Spleen (tissue), 11 donors: ENCODE measurements at regions not wholly inside any gene's neighbourhood (a gene's known extent, or its start where the extent isn't known, plus 50 kb on each side); places are given as distances from the start of the nearest gene placed in this dataset.
"Not testable (repeated sequence)": the region's sequence is repeated elsewhere in the genome, so short reads cannot be mapped to it uniquely, and the experiment has no call there.

Experiments
- DNase-seq: peaks from one replicate; pipeline ENCODE4 v3.0.0-alpha.2; 2020
- H3K27ac ChIP-seq, 8 donors: fragments of 200-600 bp; sonication (generic) in 7 of 8; 1 replicate in 4 of 8; 2 replicates in 4 of 8; pipeline versions ENCODE4 v1.5.0 to v1.8.0; 2016 to 2021; ENCODE audit warnings: inconsistent platforms in 4 of 8, mild to moderate bottlenecking in 4 of 8, moderate library complexity in 1 of 8
- H3K27me3 ChIP-seq, 7 donors: fragments of 200-600 bp; sonication (generic) in 6 of 7; replicated peaks in 1 of 7; 1 replicate in 4 of 7; 2 replicates in 3 of 7; pipeline versions ENCODE4 v1.5.0 to v1.8.0; 2016 to 2021; ENCODE audit warnings: inconsistent platforms in 3 of 7, mild to moderate bottlenecking in 1 of 7
- H3K36me3 ChIP-seq, 6 donors: fragments of 200-600 bp; sonication (generic) in 5 of 6; 1 replicate in 4 of 6; 2 replicates in 2 of 6; pipeline versions ENCODE4 v1.5.0 to v1.8.0; 2016 to 2021; ENCODE audit warnings: inconsistent platforms in 2 of 6
- H3K4me1 ChIP-seq, 6 donors: fragments of 200-600 bp; sonication (generic) in 5 of 6; 1 replicate in 3 of 6; 2 replicates in 3 of 6; pipeline versions ENCODE4 v1.5.0 to v1.8.0; 2016 to 2021; ENCODE audit warnings: inconsistent platforms in 3 of 6
- H3K4me3 ChIP-seq, 8 donors: fragments of 200-600 bp; sonication (generic) in 7 of 8; 1 replicate in 4 of 8; 2 replicates in 4 of 8; pipeline versions ENCODE4 v1.5.0 to v1.8.0; 2016 to 2021; ENCODE audit warnings: inconsistent platforms in 4 of 8, mild to moderate bottlenecking in 4 of 8, moderate library complexity in 2 of 8
- H3K9me3 ChIP-seq, 8 donors: fragments of 200-600 bp; sonication (generic) in 7 of 8; 1 replicate in 4 of 8; 2 replicates in 4 of 8; pipeline versions ENCODE4 v1.5.0 to v1.8.0; 2016 to 2021; ENCODE audit warnings: inconsistent platforms in 4 of 8
- POLR2A ChIP-seq, 3 donors: fragments of 450-650 bp; IDR thresholded peaks; one replicate each; pipeline ENCODE4 v1.5.1; 2017; ENCODE audit warnings: antibody characterized with exemption in 3 of 3, mild to moderate bottlenecking in 1 of 3
- POLR2AphosphoS5 ChIP-seq, 3 donors: sonication (generic); formaldehyde crosslinking; IDR thresholded peaks; one replicate each; pipeline ENCODE4 v1.5.1; 2017; ENCODE audit warnings: antibody characterized with exemption in 3 of 3
- WGBS, 5 donors: extraction: QIAGEN DNeasy Blood & Tissue Kit in 3 of 5; methylation state at CpG; one replicate each; pipeline versions ENCODE4 v1.1.5 to v1.1.7; 2013 to 2018; 5-methylcytosine and 5-hydroxymethylcytosine counted together
- intact Hi-C: fragments of 100-400 bp; cut with DNase I; formaldehyde crosslinking; loops from one replicate; pipeline ENCODE4 v1.15.0; 2023; ENCODE audit warnings: low total_unique reads
- TF ChIP-seq, protein P1 (sequence below), 11 experiments: fragments of 200-600 bp in 7 of 11; fragments of 450-650 bp in 4 of 11; sonication (generic) in 4 of 11; IDR thresholded peaks in 8 of 11; conservative IDR thresholded peaks in 3 of 11; 1 replicate in 7 of 11; 2 replicates in 4 of 11; pipeline versions ENCODE4 v1.4.0 to v1.8.0; 2016 to 2021; ENCODE audit warnings: antibody characterized with exemption in 11 of 11, inconsistent platforms in 4 of 11, mild to moderate bottlenecking in 1 of 11
- donor health status: healthy with polysubstance abuse.
- donor health status: DM: no; HTN: no; CAD: no; lungs with moderate emphysema.
- donor health status: DM: no; HTN: no; CAD: no.
- donor health status: Bipolar disorder and iron deficiency.
- donor health status: healthy.
- donor health status: DM: no; HTN: no; CAD: no.
- donor health status: DM: yes; HTN: yes; CAD: no.

DNA sequence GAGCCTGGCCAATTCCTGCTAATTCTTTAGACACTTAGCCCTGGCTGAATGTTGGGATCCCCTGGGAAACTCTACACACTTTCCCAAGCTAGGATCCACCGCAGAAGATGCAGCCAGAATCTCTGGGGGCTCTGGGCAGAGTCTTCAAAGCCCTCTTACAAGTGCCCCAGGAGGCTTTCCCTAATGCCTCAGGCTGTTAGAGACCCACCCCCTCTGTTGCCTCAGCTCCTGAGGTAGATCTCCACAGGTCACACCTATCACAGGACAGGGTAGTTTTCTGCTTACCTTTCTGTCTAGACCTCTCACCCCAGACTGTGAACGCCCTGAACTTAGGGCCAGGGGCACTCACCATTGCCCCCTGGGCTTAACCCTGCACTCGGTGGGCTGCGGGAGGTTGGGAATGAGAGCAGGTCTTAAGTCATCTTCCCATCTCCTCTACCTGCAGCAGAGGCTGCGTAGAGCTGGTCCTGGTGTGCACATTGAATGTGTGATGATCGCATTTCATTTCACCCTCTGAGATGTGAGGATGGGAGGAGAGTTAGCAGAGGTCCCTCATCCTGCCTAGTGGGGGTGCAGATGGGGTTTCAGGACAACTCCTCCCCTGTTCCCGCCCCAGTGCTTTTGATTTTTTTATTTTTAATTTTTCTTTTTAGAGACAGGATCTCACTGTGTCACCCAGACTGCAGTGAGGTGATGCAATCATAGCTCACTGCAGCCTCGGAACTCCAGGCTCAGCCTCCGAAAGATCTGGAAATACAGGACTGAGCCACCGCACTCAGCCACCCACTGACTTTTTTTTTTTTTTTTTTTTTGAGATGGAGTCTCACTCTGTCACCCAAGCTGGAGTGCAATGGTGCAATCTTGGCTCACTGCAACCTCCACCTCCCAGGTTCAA is 89.0 kb upstream of the LHX1 start:
- intact Hi-C loops: no loop called here
- H3K36me3 ChIP-seq: no peaks in the 10 kb centered on the region
- peaks cover 0 to 48% (median 9%) of the 10 kb centered on the region in 7 donors for H3K27me3 ChIP-seq
- no peaks in the 10 kb centered on the region for H3K9me3 ChIP-seq
- DNase-seq: peak; percentile 3
- H3K27ac ChIP-seq: no peak overlapping the region
- peaks cover 0 to 19% (median 5%) of the 10 kb centered on the region in 6 donors for H3K4me1 ChIP-seq
- no peak overlapping the region for H3K4me3 ChIP-seq
- TF ChIP-seq POLR2AphosphoS5 (IDR thresholded peaks at IDR 0.05) (no peak), POLR2A (IDR thresholded peaks at IDR 0.05) (no peak)
- TF ChIP-seq, protein P1, sequence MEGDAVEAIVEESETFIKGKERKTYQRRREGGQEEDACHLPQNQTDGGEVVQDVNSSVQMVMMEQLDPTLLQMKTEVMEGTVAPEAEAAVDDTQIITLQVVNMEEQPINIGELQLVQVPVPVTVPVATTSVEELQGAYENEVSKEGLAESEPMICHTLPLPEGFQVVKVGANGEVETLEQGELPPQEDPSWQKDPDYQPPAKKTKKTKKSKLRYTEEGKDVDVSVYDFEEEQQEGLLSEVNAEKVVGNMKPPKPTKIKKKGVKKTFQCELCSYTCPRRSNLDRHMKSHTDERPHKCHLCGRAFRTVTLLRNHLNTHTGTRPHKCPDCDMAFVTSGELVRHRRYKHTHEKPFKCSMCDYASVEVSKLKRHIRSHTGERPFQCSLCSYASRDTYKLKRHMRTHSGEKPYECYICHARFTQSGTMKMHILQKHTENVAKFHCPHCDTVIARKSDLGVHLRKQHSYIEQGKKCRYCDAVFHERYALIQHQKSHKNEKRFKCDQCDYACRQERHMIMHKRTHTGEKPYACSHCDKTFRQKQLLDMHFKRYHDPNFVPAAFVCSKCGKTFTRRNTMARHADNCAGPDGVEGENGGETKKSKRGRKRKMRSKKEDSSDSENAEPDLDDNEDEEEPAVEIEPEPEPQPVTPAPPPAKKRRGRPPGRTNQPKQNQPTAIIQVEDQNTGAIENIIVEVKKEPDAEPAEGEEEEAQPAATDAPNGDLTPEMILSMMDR (IDR thresholded peaks at IDR 0.05 in 8 of 11, conservative IDR thresholded peaks at IDR 0.05 in 3 of 11): no peak
- 80 to 89% (median 87%) methylated on average over 10 of the region's 10 CpGs for WGBS, 5 donors

GRCh38 chr17:36849020-36849419 is 88.3 kb upstream of the LHX1 start:
- H3K27ac ChIP-seq, H3K9me3 ChIP-seq, H3K4me3 ChIP-seq, DNase-seq, H3K36me3 ChIP-seq, intact Hi-C loops: not testable (repeated sequence)
- peaks cover 0 to 40% (median 9%) of the 10 kb centered on the region in 7 donors for H3K27me3 ChIP-seq
- WGBS, 5 donors: 86 to 97% (median 92%) methylated on average over 9 of the region's 9 CpGs
- H3K4me1 ChIP-seq: peaks cover 0 to 19% (median 5%) of the 10 kb centered on the region in 6 donors

DNA sequence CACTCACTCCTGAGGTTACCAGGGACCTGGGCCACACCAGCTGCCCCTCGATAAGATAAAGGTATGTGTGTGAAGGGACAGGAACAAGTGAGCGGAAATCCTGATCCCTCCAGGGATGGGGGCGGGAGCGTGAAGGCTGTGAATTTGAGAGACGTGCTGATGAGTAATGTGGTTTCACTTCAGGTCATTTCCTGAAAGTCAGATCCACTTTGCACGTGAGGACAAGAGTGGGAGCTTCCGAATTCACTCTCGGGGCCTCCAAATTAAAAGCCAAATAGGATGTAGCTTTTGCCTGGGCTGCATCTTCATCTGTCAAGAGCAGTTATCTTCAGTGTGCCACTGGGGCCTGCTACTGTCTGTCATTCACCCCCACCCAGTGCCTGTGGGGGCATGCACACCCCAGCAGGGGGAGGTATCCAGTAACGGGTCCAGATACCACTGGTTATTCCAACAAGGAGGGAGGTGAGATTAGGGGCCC is 87.4 kb upstream of the LHX1 start:
- WGBS, 5 donors: 19 to 53% (median 37%) methylated on average over 8 to 9 of the region's 9 CpGs
- DNase-seq: no peak
- no peak overlapping the region for H3K27ac ChIP-seq
- H3K36me3 ChIP-seq: no peaks in the 10 kb centered on the region
- peaks cover 0 to 19% (median 5%) of the 10 kb centered on the region in 6 donors for H3K4me1 ChIP-seq
- no peak overlapping the region for H3K4me3 ChIP-seq
- intact Hi-C loops: no loop called here
- peaks cover 0 to 39% (median 9%) of the 10 kb centered on the region in 7 donors for H3K27me3 ChIP-seq
- TF ChIP-seq POLR2AphosphoS5 (IDR thresholded peaks at IDR 0.05) (no peak), POLR2A (IDR thresholded peaks at IDR 0.05) (no peak)
- TF ChIP-seq, protein P1 (IDR thresholded peaks at IDR 0.05 in 8 of 11, conservative IDR thresholded peaks at IDR 0.05 in 3 of 11): no peak
- H3K9me3 ChIP-seq: no peaks in the 10 kb centered on the region

- Histone ChIP-seq H3K27ac (no peak overlapping the region), H3K36me3 (no peaks in the 10 kb centered on the region), H3K4me1 (peaks cover 0 to 19% (median 5%) of the 10 kb centered on the region in 6 donors), H3K27me3 (peaks cover 0 to 37% (median 8%) of the 10 kb centered on the region in 7 donors), H3K4me3 (no peak overlapping the region), H3K9me3 (no peaks in the 10 kb centered on the region)
- TF ChIP-seq POLR2A (IDR thresholded peaks at IDR 0.05) (no peak), POLR2AphosphoS5 (IDR thresholded peaks at IDR 0.05) (no peak)
- 68 to 79% (median 76%) methylated on average over 5 of the region's 5 CpGs for WGBS, 5 donors
- no peak for DNase-seq
- intact Hi-C loops: no loop called here
Observed at GRCh38 chr17:36850790-36851189, 86.5 kb upstream of the LHX1 start.

- TF ChIP-seq POLR2AphosphoS5 (IDR thresholded peaks at IDR 0.05): no peak
- TF ChIP-seq, protein P1 (IDR thresholded peaks at IDR 0.05 in 8 of 11, conservative IDR thresholded peaks at IDR 0.05 in 3 of 11): no peak
- no peak for TF ChIP-seq POLR2A (IDR thresholded peaks at IDR 0.05)
- no peak for DNase-seq
- no peaks in the 10 kb centered on the region for H3K36me3 ChIP-seq
- intact Hi-C loops: no loop called here
- H3K27me3 ChIP-seq: peaks cover 0 to 32% (median 4%) of the 10 kb centered on the region in 7 donors
- 72 to 89% (median 85%) methylated on average over 6 to 7 of the region's 7 CpGs for WGBS, 5 donors
- H3K27ac ChIP-seq: no peak overlapping the region
- no peaks in the 10 kb centered on the region for H3K9me3 ChIP-seq
- H3K4me1 ChIP-seq: peaks cover 0 to 19% (median 5%) of the 10 kb centered on the region in 6 donors
- H3K4me3 ChIP-seq: no peak overlapping the region
Observed at GRCh38 chr17:36851250-36851649, 86.0 kb upstream of the LHX1 start.

DNA sequence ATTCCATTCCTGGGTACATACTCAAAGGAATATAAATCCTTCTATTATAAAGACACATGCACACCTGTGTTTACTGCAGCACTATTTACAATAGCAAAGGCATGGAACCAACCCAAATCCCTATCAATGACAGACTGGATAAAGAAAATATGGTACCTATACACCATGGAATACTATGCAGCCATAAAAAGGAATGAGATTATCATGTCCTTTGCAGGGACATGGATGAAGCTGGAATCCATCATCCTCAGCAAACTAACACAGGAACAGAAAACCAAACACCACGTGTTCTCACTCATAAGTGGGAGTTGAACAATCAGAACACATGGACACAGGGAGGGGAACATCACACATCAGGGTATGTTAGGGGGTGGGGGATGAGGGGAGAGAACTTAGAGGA is 84.8 kb upstream of the LHX1 start:
- H3K27ac ChIP-seq, H3K4me3 ChIP-seq, H3K9me3 ChIP-seq, intact Hi-C loops, DNase-seq, H3K36me3 ChIP-seq: not testable (repeated sequence)
- WGBS, 5 donors: 63 to 85% (median 76%) methylated on average over 1 of the region's 1 CpG
- Histone ChIP-seq H3K27me3 (peaks cover 0 to 30% (median 0%) of the 10 kb centered on the region in 7 donors), H3K4me1 (peaks cover 0 to 14% (median 5%) of the 10 kb centered on the region in 6 donors)
